ENCODE measurements at regions not wholly inside any gene's neighbourhood (a gene's known extent, or its start where the extent isn't known, plus 50 kb on each side); places are given as distances from the start of the nearest gene placed in this dataset.
A peak's percentile ranks its signal among the peaks of the same experiment; 100 is the strongest.

DNA sequence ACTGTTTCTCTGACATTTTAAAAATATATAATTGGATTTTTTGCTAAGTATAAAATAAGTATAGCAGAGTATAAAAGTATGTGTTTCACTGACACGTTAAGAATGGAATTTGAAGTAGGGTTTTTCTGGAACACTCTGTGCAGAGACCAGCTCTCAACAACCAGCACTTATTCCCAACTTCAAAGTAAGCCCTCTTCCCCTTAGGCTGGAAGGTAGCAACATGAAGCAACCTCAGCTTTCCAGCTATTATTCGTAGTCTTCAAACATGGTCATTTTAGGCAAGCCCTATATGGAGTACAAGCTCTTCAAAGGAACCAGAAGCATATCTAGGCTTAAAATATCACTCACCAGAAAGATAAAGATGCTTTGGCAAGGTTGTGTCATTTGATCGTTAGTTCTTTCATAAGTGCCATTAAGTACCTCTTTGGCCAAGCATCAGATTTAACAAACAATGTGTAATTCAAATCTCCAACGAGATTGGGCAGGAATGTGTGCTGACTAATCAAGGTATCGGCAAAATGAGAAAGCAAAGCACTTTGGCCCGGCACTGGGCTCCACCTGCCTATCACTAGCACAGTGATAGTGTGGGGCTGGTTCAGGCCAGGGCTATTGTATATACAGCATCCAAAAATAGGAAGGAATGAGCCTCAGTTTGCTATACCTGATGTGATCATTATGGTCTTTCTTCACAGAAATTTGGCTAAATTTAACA lies 95.9 kb upstream of the FREM2 start:
- Histone ChIP-seq H3K36me3 (replicated peaks) (no peaks in the 10 kb centered on the region), H3K27me3 (ENCODE audit: low read depth) (no peaks in the 10 kb centered on the region), H3K4me1 (peaks cover 11% of the 10 kb centered on the region), H3K4me3 (no peak overlapping the region), H3K9me3 (no peaks in the 10 kb centered on the region)
- in situ Hi-C loops (cut with MboI; ENCODE audit: low sequenced_read_pairs): no loop called here
- DNase-seq (ENCODE audit: low spot score in 2 of 2): no peak

DNA sequence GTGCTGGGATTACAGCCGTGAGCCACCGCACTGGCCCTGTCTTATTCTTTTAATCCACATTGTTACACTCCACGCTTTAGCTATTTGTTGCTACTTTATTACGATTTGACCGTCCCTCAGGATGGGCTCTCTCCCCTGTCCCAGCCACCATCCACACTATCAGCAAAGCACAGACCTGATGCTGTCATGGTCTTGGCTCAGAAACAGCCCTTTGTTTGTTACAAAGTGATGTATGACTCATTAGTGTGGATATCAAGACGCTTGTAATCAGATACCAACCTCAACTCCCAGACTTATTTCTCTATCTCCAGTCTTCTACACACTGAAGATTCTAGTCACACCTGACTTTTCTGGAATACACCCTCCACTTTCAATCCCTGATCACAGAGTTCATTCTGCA lies 84.6 kb upstream of the FREM2 start:
- Histone ChIP-seq H3K27me3 (ENCODE audit: low read depth) (no peaks in the 10 kb centered on the region), H3K36me3 (replicated peaks) (no peaks in the 10 kb centered on the region), H3K4me3 (no peak overlapping the region), H3K4me1 (peaks cover 6% of the 10 kb centered on the region), H3K9me3 (no peaks in the 10 kb centered on the region)
- in situ Hi-C loops (cut with MboI; ENCODE audit: low sequenced_read_pairs): no loop called here
- DNase-seq (ENCODE audit: low spot score in 2 of 2): no peak

DNA sequence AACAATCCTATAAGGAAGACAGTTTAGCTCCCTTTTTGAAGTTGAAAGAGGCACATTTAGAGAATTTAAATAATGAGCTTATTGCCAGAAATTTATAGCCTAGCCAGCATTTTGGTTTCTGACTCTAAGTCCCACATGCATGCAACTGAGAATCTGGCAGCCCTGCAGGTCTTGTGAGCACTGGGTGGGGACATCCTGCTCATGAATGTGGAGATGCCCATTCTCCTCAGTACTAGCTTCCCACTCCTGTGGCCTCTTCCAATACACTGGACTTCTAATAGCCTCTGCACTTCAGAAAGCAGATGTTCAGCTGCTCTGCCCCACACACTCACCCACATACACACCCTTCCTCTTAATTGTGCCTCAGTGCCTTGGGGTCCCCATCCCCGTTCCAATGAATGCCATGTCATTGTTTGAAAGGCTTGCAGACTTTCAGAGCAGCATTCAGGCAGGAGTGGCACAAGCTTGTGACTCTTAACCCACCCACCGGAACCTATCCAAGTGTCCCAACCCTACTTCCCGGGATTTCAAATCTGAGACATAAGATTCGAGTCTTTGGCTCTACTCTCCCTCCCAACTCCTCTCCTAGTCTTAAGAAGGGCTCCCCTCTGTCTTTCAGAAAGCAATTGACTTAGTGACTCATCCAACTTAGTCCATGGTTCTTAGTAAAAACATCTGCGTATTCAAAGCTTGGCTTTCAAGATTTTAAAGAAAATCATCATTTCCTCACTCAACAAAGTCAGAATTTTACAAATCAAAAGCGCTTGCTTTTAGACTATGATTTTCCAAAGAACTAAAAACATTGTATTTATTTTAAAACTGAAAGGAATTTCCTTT lies 80.0 kb upstream of the FREM2 start:
- in situ Hi-C loops (cut with MboI; ENCODE audit: low sequenced_read_pairs): no loop called here

GRCh38 chr13:38617936-38618335 lies 68.9 kb upstream of the FREM2 start:
- Histone ChIP-seq H3K27me3 (ENCODE audit: low read depth) (no peaks in the 10 kb centered on the region), H3K9me3 (no peaks in the 10 kb centered on the region), H3K36me3 (replicated peaks) (no peaks in the 10 kb centered on the region), H3K4me3 (no peak overlapping the region), H3K4me1 (no peaks in the 10 kb centered on the region)
- in situ Hi-C loops (cut with MboI; ENCODE audit: low sequenced_read_pairs): no loop called here
- DNase-seq (ENCODE audit: low spot score in 2 of 2): no peak

More for the DNA sequence above, 80.0 kb upstream of the FREM2 start:
- H3K9me3 ChIP-seq: no peaks in the 10 kb centered on the region
- H3K4me3 ChIP-seq: no peak overlapping the region
- no peaks in the 10 kb centered on the region for H3K36me3 ChIP-seq (replicated peaks)
- H3K27me3 ChIP-seq (ENCODE audit: low read depth): no peaks in the 10 kb centered on the region
- DNase-seq (ENCODE audit: low spot score in 2 of 2): peak; percentile 32 to 63
- H3K4me1 ChIP-seq: peaks cover 13% of the 10 kb centered on the region

DNA sequence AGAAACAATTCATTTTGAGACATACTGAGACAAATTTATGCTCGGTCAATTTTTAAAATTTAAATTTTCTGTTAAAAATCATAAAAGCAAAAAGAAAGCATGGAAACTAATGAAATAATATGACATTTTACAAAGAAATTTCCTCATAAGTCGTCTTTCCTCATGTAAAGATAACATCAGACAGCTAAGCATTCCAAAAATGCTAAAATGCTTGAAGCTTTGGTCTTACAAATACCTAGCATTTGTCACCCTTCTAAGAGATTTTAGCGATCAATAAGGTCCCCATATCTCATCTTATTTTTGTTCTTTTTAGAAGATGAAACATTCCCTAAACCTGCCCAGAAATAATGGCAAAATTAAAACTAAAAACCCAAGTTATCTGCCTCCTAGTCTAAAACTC lies 68.5 kb upstream of the FREM2 start:
- Histone ChIP-seq H3K4me1 (no peaks in the 10 kb centered on the region), H3K9me3 (no peaks in the 10 kb centered on the region), H3K27me3 (ENCODE audit: low read depth) (no peaks in the 10 kb centered on the region), H3K4me3 (no peak overlapping the region), H3K36me3 (replicated peaks) (no peaks in the 10 kb centered on the region)
- in situ Hi-C loops (cut with MboI; ENCODE audit: low sequenced_read_pairs): no loop called here
- DNase-seq (ENCODE audit: low spot score in 2 of 2): no peak

- Histone ChIP-seq H3K9me3 (no peaks in the 10 kb centered on the region), H3K36me3 (replicated peaks) (no peaks in the 10 kb centered on the region), H3K4me1 (no peaks in the 10 kb centered on the region), H3K27me3 (ENCODE audit: low read depth) (no peaks in the 10 kb centered on the region), H3K4me3 (no peak overlapping the region)
- in situ Hi-C loops (cut with MboI; ENCODE audit: low sequenced_read_pairs): no loop called here
- DNase-seq (ENCODE audit: low spot score in 2 of 2): no peak
Observed at GRCh38 chr13:38618881-38619280, 68.0 kb upstream of the FREM2 start.

DNA sequence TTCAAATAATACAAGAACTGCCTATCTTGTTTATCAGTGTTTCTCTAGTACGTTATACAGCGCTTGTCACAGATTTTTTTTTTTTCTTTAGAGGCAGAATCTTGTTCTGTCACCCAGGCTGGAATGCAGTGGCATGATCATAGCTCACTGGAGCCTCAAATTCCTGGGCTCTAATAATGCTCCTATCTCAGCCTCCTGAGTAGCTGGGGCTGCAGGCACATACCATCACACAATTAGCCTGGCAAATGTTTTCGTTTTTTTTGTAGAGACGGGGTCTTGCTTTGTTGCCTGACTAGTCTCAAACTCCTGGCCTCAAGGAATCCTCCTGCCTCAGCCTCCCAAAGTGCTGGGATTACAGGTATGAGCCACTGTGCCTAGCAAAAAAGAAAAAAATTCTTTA lies 66.0 kb upstream of the FREM2 start:
- Histone ChIP-seq H3K27me3 (ENCODE audit: low read depth) (no peaks in the 10 kb centered on the region), H3K4me3 (no peak overlapping the region), H3K9me3 (no peaks in the 10 kb centered on the region), H3K36me3 (replicated peaks) (no peaks in the 10 kb centered on the region), H3K4me1 (peaks cover 12% of the 10 kb centered on the region)
- in situ Hi-C loops (cut with MboI; ENCODE audit: low sequenced_read_pairs): no loop called here
- DNase-seq (ENCODE audit: low spot score in 2 of 2): no peak

- Histone ChIP-seq H3K4me3 (no peak overlapping the region), H3K36me3 (replicated peaks) (no peaks in the 10 kb centered on the region), H3K4me1 (peaks cover 12% of the 10 kb centered on the region), H3K9me3 (no peaks in the 10 kb centered on the region), H3K27me3 (ENCODE audit: low read depth) (no peaks in the 10 kb centered on the region)
- DNase-seq (ENCODE audit: low spot score in 2 of 2): no peak
- in situ Hi-C loops (cut with MboI; ENCODE audit: low sequenced_read_pairs): no loop called here
Observed at GRCh38 chr13:38624822-38625221, 62.1 kb upstream of the FREM2 start.

GRCh38 chr13:38628554-38628953 lies 58.3 kb upstream of the FREM2 start:
- DNase-seq (ENCODE audit: low spot score in 2 of 2): no peak
- Histone ChIP-seq H3K4me3 (no peak overlapping the region), H3K4me1 (peaks cover 12% of the 10 kb centered on the region), H3K27me3 (ENCODE audit: low read depth) (no peaks in the 10 kb centered on the region), H3K36me3 (replicated peaks) (no peaks in the 10 kb centered on the region), H3K9me3 (no peaks in the 10 kb centered on the region)
- in situ Hi-C loops (cut with MboI; ENCODE audit: low sequenced_read_pairs): no loop called here

DNA sequence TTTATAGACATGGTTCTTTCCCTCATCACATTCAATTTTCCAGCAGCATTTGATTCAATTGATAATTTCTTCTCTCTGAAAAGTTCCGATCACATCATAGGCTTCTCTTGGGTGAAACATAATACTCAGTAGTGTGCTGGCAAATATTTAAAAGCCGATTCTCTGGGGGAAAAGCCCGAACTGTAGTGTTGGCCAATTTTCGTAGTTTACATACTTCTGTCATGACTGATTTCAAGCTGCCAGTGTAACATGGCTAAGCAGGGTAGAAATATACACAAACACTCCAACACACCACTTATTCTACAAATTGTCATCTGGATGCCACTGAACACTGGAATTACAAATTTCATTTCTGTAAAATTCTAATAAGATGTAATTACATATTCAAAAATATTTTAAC lies 56.1 kb upstream of the FREM2 start:
- Histone ChIP-seq H3K36me3 (replicated peaks) (no peaks in the 10 kb centered on the region), H3K4me3 (no peak overlapping the region), H3K4me1 (no peaks in the 10 kb centered on the region), H3K9me3 (no peaks in the 10 kb centered on the region), H3K27me3 (ENCODE audit: low read depth) (no peaks in the 10 kb centered on the region)
- in situ Hi-C loops (cut with MboI; ENCODE audit: low sequenced_read_pairs): no loop called here
- no peak for DNase-seq (ENCODE audit: low spot score in 2 of 2)

DNA sequence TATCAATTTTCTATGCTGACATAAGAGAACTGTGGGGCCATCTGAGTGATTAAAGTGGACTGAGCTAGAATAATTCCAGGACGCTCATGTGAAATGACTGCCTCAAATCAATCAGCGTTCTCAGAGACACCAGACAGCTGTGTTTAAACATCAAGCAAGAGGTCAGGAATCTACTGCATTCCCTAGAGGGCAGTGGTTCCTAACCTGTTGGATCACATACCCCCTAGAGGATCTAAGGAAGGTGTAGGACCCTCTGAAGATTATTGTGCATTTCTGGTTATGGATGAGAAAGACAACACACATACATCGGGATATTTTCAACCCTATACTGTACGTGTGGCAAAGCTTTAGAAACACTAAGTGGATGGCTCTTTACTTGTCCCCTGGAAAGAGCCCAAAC lies 51.8 kb upstream of the FREM2 start:
- H3K36me3 ChIP-seq (replicated peaks): no peaks in the 10 kb centered on the region
- in situ Hi-C loops (cut with MboI; ENCODE audit: low sequenced_read_pairs): no loop called here
- no peaks in the 10 kb centered on the region for H3K27me3 ChIP-seq (ENCODE audit: low read depth)
- DNase-seq (ENCODE audit: low spot score in 2 of 2): no peak
- H3K4me3 ChIP-seq: no peak overlapping the region
- peaks cover 5% of the 10 kb centered on the region for H3K4me1 ChIP-seq
- H3K9me3 ChIP-seq: no peaks in the 10 kb centered on the region

DNA sequence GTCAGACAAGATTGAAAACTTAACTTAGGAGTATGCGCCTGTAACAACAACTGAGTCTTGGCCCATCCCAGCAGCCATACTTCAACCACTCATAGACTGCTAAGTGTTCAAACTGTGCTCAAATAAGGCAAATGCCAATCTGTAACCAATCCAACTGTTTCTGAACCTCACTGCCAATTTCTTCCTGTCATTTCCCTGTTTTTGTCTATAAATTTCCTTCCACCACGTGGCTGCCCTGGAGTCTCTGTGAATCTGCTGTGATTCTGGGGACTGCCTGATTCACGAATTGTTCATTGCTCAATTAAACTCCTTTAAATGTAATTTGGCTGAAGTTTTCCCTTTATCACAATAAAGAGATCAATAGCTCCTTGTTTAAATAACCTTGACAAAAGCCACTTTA lies 50.8 kb upstream of the FREM2 start:
- no peak for DNase-seq (ENCODE audit: low spot score in 2 of 2)
- no peaks in the 10 kb centered on the region for H3K27me3 ChIP-seq (ENCODE audit: low read depth)
- no peak overlapping the region for H3K4me3 ChIP-seq
- H3K36me3 ChIP-seq (replicated peaks): no peaks in the 10 kb centered on the region
- in situ Hi-C loops (cut with MboI; ENCODE audit: low sequenced_read_pairs): no loop called here
- H3K4me1 ChIP-seq: peaks cover 5% of the 10 kb centered on the region
- no peaks in the 10 kb centered on the region for H3K9me3 ChIP-seq

- DNase-seq (ENCODE audit: low spot score in 2 of 2): no peak
- Histone ChIP-seq H3K27me3 (ENCODE audit: low read depth) (no peaks in the 10 kb centered on the region), H3K36me3 (replicated peaks) (no peaks in the 10 kb centered on the region), H3K9me3 (no peaks in the 10 kb centered on the region), H3K4me1 (peaks cover 5% of the 10 kb centered on the region), H3K4me3 (no peak overlapping the region)
- in situ Hi-C loops (cut with MboI; ENCODE audit: low sequenced_read_pairs): no loop called here
Observed at GRCh38 chr13:38636761-38637160, 50.1 kb upstream of the FREM2 start.

Measured in HAP-1 (cell line).